Mesothelial cell of epicardium (in vitro differentiated cells): ENCODE measurements at regions not wholly inside any gene's neighbourhood (a gene's known extent, or its start where the extent isn't known, plus 50 kb on each side); places are given as distances from the start of the nearest gene placed in this dataset.

Experiments used
- DNase-seq, 2 experiments: peaks; one replicate each; pipeline ENCODE4 v3.0.0; 2021; ENCODE audit warnings: low spot score in 2 of 2; ENCODE audit not compliant: unreplicated experiment in 2 of 2
- H3K27ac Mint-ChIP-seq: 2 replicates; pipeline ENCODE4 v1.8.0; 2021; ENCODE audit warnings: mixed read lengths
- H3K27me3 Mint-ChIP-seq: 2 replicates; pipeline ENCODE4 v1.8.0; 2021; ENCODE audit warnings: low read depth, mixed read lengths
- H3K36me3 Mint-ChIP-seq: 2 replicates; pipeline ENCODE4 v1.8.0; 2021; ENCODE audit warnings: mixed read lengths
- H3K4me1 Mint-ChIP-seq: 2 replicates; pipeline ENCODE4 v1.8.0; 2021; ENCODE audit warnings: mixed read lengths
- H3K4me3 Mint-ChIP-seq: 2 replicates; pipeline ENCODE4 v1.8.0; 2021; ENCODE audit warnings: mild to moderate bottlenecking, moderate library complexity, mixed read lengths
- H3K9me3 Mint-ChIP-seq: 2 replicates; pipeline ENCODE4 v1.8.0; 2021; ENCODE audit warnings: mixed read lengths
- CTCF ChIP-seq: fragments of 200-600 bp; sonication (generic); IDR thresholded peaks from one replicate; pipeline ENCODE4 v1.5.0; 2021; ENCODE audit warnings: antibody characterized with exemption; ENCODE audit not compliant: unreplicated experiment

GRCh38 chr4:94115687-94116086 is 92.0 kb upstream of the SMARCAD1 start:
- Mint-ChIP-seq H3K9me3 (no peaks in the 10 kb centered on the region), H3K4me3 (no peak overlapping the region), H3K36me3 (no peaks in the 10 kb centered on the region), H3K27ac (no peak overlapping the region), H3K4me1 (no peaks in the 10 kb centered on the region), H3K27me3 (peaks cover 3% of the 10 kb centered on the region)
- DNase-seq = no peak
- TF ChIP-seq CTCF = no peak

DNA sequence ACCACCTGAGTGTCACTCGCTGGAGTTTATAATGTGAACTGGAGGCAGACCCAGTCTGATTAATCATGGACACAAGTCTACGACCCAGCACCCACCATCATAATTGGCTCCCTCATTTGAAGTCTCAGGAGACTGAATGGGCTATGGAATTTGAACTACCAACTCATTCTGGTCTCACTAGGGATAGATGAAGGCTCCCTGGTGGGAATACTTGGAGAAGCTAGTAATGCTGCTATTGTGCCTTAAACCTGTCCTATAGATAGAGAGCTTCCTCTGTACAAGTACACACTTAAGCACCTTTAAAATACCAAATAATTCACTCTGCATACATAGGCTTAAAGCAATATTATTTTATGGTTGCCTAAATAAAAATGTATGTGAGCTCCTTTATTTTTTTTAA is 90.8 kb upstream of the SMARCAD1 start:
- no peaks in the 10 kb centered on the region for H3K9me3 Mint-ChIP-seq
- no peaks in the 10 kb centered on the region for H3K36me3 Mint-ChIP-seq
- peaks cover 3% of the 10 kb centered on the region for H3K27me3 Mint-ChIP-seq
- DNase-seq = no peak
- H3K27ac Mint-ChIP-seq = no peak overlapping the region
- no peak for TF ChIP-seq CTCF
- H3K4me1 Mint-ChIP-seq = no peaks in the 10 kb centered on the region
- H3K4me3 Mint-ChIP-seq = no peak overlapping the region

GRCh38 chr4:94126669-94127068 is 81.0 kb upstream of the SMARCAD1 start:
- TF ChIP-seq CTCF = no peak
- Mint-ChIP-seq H3K9me3 (no peaks in the 10 kb centered on the region), H3K36me3 (no peaks in the 10 kb centered on the region), H3K4me3 (no peak overlapping the region), H3K4me1 (no peaks in the 10 kb centered on the region), H3K27ac (no peak overlapping the region), H3K27me3 (peaks cover 10% of the 10 kb centered on the region)
- DNase-seq = no peak

- Mint-ChIP-seq H3K36me3 (no peaks in the 10 kb centered on the region), H3K27me3 (peaks cover 10% of the 10 kb centered on the region), H3K27ac (no peak overlapping the region), H3K4me3 (no peak overlapping the region), H3K9me3 (no peaks in the 10 kb centered on the region), H3K4me1 (no peaks in the 10 kb centered on the region)
- peak; percentile 82 for TF ChIP-seq CTCF
- no peak for DNase-seq
These were observed 79.8 kb upstream of the SMARCAD1 start for GRCh38 chr4:94127707-94128328.

DNA sequence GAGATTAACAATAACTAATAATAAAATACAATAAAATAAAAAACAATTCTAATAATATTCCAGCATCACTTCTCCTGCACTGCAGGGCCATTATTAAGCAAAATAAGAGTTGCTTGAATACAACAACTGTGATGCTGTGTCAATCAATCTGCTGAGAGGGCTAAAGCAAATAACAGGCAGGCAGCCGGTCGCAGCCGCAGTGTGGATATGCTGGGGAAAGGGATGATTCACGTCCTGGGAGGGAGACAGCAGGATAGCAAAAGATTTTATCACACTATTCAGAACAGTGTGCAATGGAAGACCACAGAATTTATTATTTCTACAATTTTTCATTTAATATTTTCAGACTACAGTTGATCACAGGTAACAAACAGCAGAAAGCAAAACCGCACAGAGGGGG is 76.5 kb upstream of the SMARCAD1 start:
- H3K27me3 Mint-ChIP-seq = peaks cover 4% of the 10 kb centered on the region
- H3K4me3 Mint-ChIP-seq = no peak overlapping the region
- TF ChIP-seq CTCF = no peak
- no peak for DNase-seq
- no peaks in the 10 kb centered on the region for H3K36me3 Mint-ChIP-seq
- H3K4me1 Mint-ChIP-seq = no peaks in the 10 kb centered on the region
- H3K9me3 Mint-ChIP-seq = peaks cover 2% of the 10 kb centered on the region
- no peak overlapping the region for H3K27ac Mint-ChIP-seq

DNA sequence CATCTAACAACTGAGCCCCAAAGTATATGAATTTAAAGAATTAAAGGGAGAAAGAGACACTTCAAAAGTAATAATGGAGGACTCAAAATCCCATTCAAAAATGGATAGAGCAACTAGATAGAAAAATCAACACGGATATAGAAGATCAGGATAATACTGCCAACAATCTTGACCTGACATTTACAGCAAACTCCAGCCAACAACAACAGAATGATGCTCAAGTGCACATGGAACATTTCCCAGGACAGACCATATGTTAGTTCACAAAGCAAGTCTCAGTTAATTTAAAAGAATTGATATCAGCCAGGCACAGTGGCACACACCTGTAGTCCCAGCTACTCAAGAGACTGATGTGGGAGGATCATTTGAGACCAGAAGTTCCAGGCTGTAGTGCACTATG is 72.0 kb upstream of the SMARCAD1 start:
- Mint-ChIP-seq H3K27ac (no peak overlapping the region), H3K27me3 (peaks cover 2% of the 10 kb centered on the region), H3K4me3 (no peak overlapping the region)

More for the DNA sequence above, 72.0 kb upstream of the SMARCAD1 start:
- Mint-ChIP-seq H3K36me3 (no peaks in the 10 kb centered on the region), H3K9me3 (peaks cover 2% of the 10 kb centered on the region), H3K4me1 (no peaks in the 10 kb centered on the region)
- DNase-seq = no peak
- TF ChIP-seq CTCF = no peak
